Common myeloid progenitor, CD34-positive (primary cell): ENCODE measurements at regions not wholly inside any gene's neighbourhood (a gene's known extent, or its start where the extent isn't known, plus 50 kb on each side); places are given as distances from the start of the nearest gene placed in this dataset.

Experiments
- CTCF ChIA-PET: fragments of 350-600 bp; sonication (Branson Sonifier 250); formaldehyde crosslinking; loops from one replicate; lab custom pipeline; 2021; ENCODE audit warnings: antibody characterized with exemption; lab: Charles Lee
- POLR2A ChIA-PET: fragments of 350-600 bp; sonication (Branson Sonifier 250); formaldehyde crosslinking; loops from one replicate; lab custom pipeline; 2021; ENCODE audit warnings: antibody characterized with exemption; lab: Charles Lee
- DNase-seq, 3 donors: peaks; one replicate each; pipeline versions ENCODE4 v3.0.0 to v3.0.0-alpha.2; 2013
- H3K27ac ChIP-seq, 2 experiments: 1 replicate in 1 of 2; 2 replicates in 1 of 2; pipeline ENCODE4 v1.7.0; 2013; ENCODE audit warnings: inconsistent platforms in 2 of 2, low read length in 2 of 2, mild to moderate bottlenecking in 2 of 2, low read depth in 1 of 2, moderate library complexity in 1 of 2; ENCODE audit not compliant: severe bottlenecking in 2 of 2, insufficient read depth in 1 of 2, poor library complexity in 1 of 2
- H3K27me3 ChIP-seq, 5 experiments: replicated peaks in 2 of 5; 1 replicate in 3 of 5; 2 replicates in 2 of 5; pipeline versions ENCODE4 v1.6.1 to v1.7.0; 2013; ENCODE audit warnings: low read length in 4 of 5, mild to moderate bottlenecking in 2 of 5, moderate library complexity in 2 of 5, inconsistent platforms in 1 of 5; ENCODE audit not compliant: insufficient read depth in 5 of 5, control insufficient read depth in 4 of 5
- H3K36me3 ChIP-seq, 4 experiments: 1 replicate in 2 of 4; 2 replicates in 2 of 4; pipeline versions ENCODE4 v1.6.1 to v1.7.0; 2013; ENCODE audit warnings: low read length in 3 of 4, control low read depth in 1 of 4, mild to moderate bottlenecking in 1 of 4; ENCODE audit not compliant: control insufficient read depth in 4 of 4, insufficient read depth in 4 of 4
- H3K4me1 ChIP-seq, 4 experiments: 1 replicate in 3 of 4; 2 replicates in 1 of 4; pipeline versions ENCODE4 v1.6.1 to v1.7.1; 2013; ENCODE audit warnings: low read length in 3 of 4, mild to moderate bottlenecking in 3 of 4, control low read depth in 1 of 4, inconsistent platforms in 1 of 4, moderate library complexity in 1 of 4; ENCODE audit not compliant: control insufficient read depth in 4 of 4, insufficient read depth in 4 of 4; ENCODE audit errors: control extremely low read depth in 1 of 4
- H3K4me3 ChIP-seq, 7 experiments: 1 replicate in 4 of 7; 2 replicates in 3 of 7; pipeline versions ENCODE4 v1.5.1 to v1.7.0; 2013; ENCODE audit warnings: mild to moderate bottlenecking in 7 of 7, low read length in 6 of 7, moderate library complexity in 6 of 7, inconsistent platforms in 2 of 7, low read depth in 2 of 7, control low read depth in 1 of 7; ENCODE audit not compliant: insufficient read depth in 4 of 7, control insufficient read depth in 1 of 7; ENCODE audit errors: extremely low read depth in 1 of 7
- H3K9me3 ChIP-seq, 5 experiments: 1 replicate in 4 of 5; 2 replicates in 1 of 5; pipeline versions ENCODE4 v1.6.1 to v1.7.1; 2013; ENCODE audit warnings: low read length in 4 of 5, mild to moderate bottlenecking in 2 of 5, inconsistent platforms in 1 of 5, low read depth in 1 of 5, moderate library complexity in 1 of 5; ENCODE audit not compliant: control insufficient read depth in 4 of 5, insufficient read depth in 2 of 5; ENCODE audit errors: control extremely low read depth in 1 of 5
- WGBS: methylation state at CpG from one replicate; pipeline ENCODE4 v1.1.5; 2013; ENCODE audit not compliant: insufficient coverage; 5-methylcytosine and 5-hydroxymethylcytosine counted together

DNA sequence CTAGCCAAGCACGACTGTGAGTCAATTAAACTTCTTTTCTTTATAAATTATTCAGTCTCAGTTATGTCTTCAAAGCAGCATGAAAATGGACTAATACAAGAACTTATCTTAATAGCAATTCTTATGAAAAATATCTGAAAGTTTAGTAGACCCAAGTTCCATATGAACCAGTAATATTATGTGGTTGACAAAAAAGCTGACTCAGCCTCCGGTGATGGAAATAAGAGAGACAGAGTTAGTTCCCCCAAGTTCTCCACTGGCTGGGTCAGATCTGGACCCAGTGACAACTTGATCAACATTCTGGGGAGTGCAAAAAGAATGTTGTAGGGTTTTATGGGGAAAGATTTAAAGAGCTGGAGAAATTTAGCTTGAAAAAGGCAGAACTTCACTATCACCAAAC, 72.5 kb upstream of the DNAH14 start:
- no peaks in the 10 kb centered on the region for H3K9me3 ChIP-seq
- DNase-seq = no peak
- H3K27me3 ChIP-seq = peaks cover 0 to 6% (median 0%) of the 10 kb centered on the region in 5 experiments
- WGBS = no CpG with 5 or more reads among the region's 2 CpGs
- POLR2A ChIA-PET = no interaction called here
- no peaks in the 10 kb centered on the region for H3K4me1 ChIP-seq
- H3K4me3 ChIP-seq = no peak overlapping the region
- no peaks in the 10 kb centered on the region for H3K36me3 ChIP-seq
- CTCF ChIA-PET = interaction anchor here (1.0 to 10.3 kb wide), 4 partner anchors 10 to 343 kb away, joined by 3 to 143 read pairs (median 3); no protein-coding TSS in a partner anchor
- H3K27ac ChIP-seq = no peak overlapping the region

DNA sequence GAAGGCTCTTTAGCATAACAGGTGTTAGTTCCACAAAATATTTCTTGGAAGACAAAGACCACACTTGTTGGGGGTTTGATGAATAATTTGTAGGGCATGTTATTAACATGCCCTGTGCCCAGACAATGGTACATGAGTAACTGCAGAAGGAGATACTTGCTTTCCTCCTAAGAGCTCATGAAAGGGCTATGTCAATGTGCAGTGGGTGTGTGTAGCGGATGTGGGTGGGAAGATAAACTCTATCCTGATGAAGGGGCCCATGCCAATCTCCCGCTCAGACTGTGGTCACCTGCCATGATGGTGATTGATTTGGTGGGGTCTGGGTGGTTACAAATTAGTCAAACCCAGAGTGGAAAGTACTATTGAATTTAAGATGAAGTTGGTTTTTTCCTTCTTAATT, 69.8 kb upstream of the DNAH14 start:
- no peak overlapping the region for H3K27ac ChIP-seq
- H3K4me1 ChIP-seq = no peaks in the 10 kb centered on the region
- no peaks in the 10 kb centered on the region for H3K36me3 ChIP-seq
- no peaks in the 10 kb centered on the region for H3K27me3 ChIP-seq
- H3K4me3 ChIP-seq = no peak overlapping the region
- CTCF ChIA-PET = no interaction called here
- POLR2A ChIA-PET = no interaction called here
- no peak for DNase-seq
- WGBS = 96% methylated on average over 2 of the region's 2 CpGs
- no peaks in the 10 kb centered on the region for H3K9me3 ChIP-seq

- POLR2A ChIA-PET = interaction anchor here (0.6 kb wide), 1 partner anchor 53 kb away, joined by 4 read pairs; no protein-coding TSS in a partner anchor
- CTCF ChIA-PET = interaction anchor here (1.3 kb wide), 1 partner anchor 11 kb away, joined by 5 read pairs; no protein-coding TSS in a partner anchor
- Histone ChIP-seq H3K27ac (no peak overlapping the region), H3K9me3 (peaks cover 0 to 4% (median 0%) of the 10 kb centered on the region in 5 experiments), H3K36me3 (no peaks in the 10 kb centered on the region), H3K27me3 (no peaks in the 10 kb centered on the region), H3K4me3 (no peak overlapping the region), H3K4me1 (no peaks in the 10 kb centered on the region)
- 100% methylated on average over 4 of the region's 6 CpGs for WGBS
- DNase-seq = no peak
Observed at GRCh38 chr1:224860488-224861338, 68.8 kb upstream of the DNAH14 start.

- POLR2A ChIA-PET = interaction anchor here (0.6 kb wide), 1 partner anchor 53 kb away, joined by 4 read pairs; no protein-coding TSS in a partner anchor
- H3K4me3 ChIP-seq = no peak overlapping the region
- WGBS = 100% methylated on average over 3 of the region's 4 CpGs
Observed at GRCh38 chr1:224861339-224861716, 68.1 kb upstream of the DNAH14 start.

DNA sequence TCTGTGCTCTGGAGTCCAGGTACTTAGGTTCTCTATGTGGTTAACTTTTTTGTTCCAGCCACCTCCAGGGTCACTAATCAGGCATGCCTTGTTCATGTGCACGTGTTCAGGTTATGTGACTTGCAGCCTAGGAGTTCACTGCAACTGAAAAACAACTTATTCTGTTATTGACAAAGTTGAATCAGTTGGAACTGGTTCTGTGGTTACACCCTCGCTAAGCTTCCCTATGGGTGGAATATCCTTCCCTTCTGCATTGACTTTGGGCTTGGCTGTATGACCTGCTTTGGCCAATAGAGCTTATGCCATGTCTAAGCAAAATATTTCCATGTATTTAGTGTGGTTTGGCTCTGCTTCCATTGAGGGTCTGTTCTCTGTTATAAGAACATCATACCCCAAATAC, 66.0 kb upstream of the DNAH14 start:
- ChIA-PET CTCF (interaction anchor here (2.1 kb wide), 1 partner anchor 12 kb away, joined by 11 read pairs; no protein-coding TSS in a partner anchor), POLR2A (no interaction called here)
- H3K27me3 ChIP-seq = no peaks in the 10 kb centered on the region
- H3K36me3 ChIP-seq = no peaks in the 10 kb centered on the region
- no peak for DNase-seq
- 94% methylated on average over 2 of the region's 2 CpGs for WGBS
- no peaks in the 10 kb centered on the region for H3K4me1 ChIP-seq
- no peak overlapping the region for H3K4me3 ChIP-seq
- H3K27ac ChIP-seq = no peak overlapping the region
- H3K9me3 ChIP-seq = peaks cover 0 to 19% (median 3%) of the 10 kb centered on the region in 5 experiments

More at GRCh38 chr1:224861339-224861716, 68.1 kb upstream of the DNAH14 start:
- DNase-seq = no peak
- CTCF ChIA-PET = interaction anchor here (1.3 to 2.1 kb wide), 2 partner anchors 10 to 11 kb away, joined by 5 to 11 read pairs; no protein-coding TSS in a partner anchor
- Histone ChIP-seq H3K27me3 (no peaks in the 10 kb centered on the region), H3K9me3 (peaks cover 0 to 10% (median 3%) of the 10 kb centered on the region in 5 experiments), H3K36me3 (no peaks in the 10 kb centered on the region), H3K4me1 (no peaks in the 10 kb centered on the region), H3K27ac (no peak overlapping the region)

DNA sequence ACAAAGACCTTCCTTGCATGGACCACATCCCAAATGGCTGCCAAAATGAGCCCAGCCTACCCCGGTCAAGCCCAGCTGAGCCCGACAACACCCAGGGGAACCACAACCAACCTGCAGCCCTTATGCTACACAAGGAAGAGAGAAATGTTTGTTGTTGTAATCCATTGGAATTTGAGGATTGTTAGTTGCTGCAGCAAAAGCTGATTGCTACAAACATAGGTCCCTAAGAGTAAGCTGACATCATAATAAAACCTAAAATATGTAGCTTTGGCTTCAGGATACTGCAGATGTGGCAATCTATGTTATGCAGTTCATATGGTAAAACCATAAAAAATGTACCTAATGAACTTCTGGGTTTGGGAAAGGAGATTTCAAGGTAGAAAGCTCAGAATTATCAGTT, 65.5 kb upstream of the DNAH14 start:
- Histone ChIP-seq H3K4me3 (no peak overlapping the region), H3K27ac (no peak overlapping the region), H3K27me3 (no peaks in the 10 kb centered on the region), H3K36me3 (no peaks in the 10 kb centered on the region), H3K4me1 (no peaks in the 10 kb centered on the region), H3K9me3 (peaks cover 0 to 19% (median 3%) of the 10 kb centered on the region in 5 experiments)
- no CpG with 5 or more reads among the region's 2 CpGs for WGBS
- DNase-seq = no peak
- ChIA-PET POLR2A (no interaction called here), CTCF (no interaction called here)

- DNase-seq = no peak
- Histone ChIP-seq H3K27ac (no peak overlapping the region), H3K4me3 (no peak overlapping the region), H3K4me1 (no peaks in the 10 kb centered on the region), H3K36me3 (no peaks in the 10 kb centered on the region), H3K9me3 (peaks cover 0 to 19% (median 3%) of the 10 kb centered on the region in 5 experiments), H3K27me3 (no peaks in the 10 kb centered on the region)
- POLR2A ChIA-PET = no interaction called here
- CTCF ChIA-PET = no interaction called here
- WGBS = no CpG with 5 or more reads among the region's 1 CpG
Observed at GRCh38 chr1:224865510-224865909, 64.0 kb upstream of the DNAH14 start.
